ENCODE measurements at regions not wholly inside any gene's neighbourhood (a gene's known extent, or its start where the extent isn't known, plus 50 kb on each side); places are given as distances from the start of the nearest gene placed in this dataset.

- TF ChIP-seq GATA3 (IDR thresholded peaks at IDR 0.05; ENCODE audit: low read depth, low read length) (no peak), GATA2 (IDR thresholded peaks at IDR 0.05; ENCODE audit: low read depth, low read length) (no peak)
These were observed 254.8 kb downstream of the DAD1 start for GRCh38 chr14:22334275-22334577.
